ENCODE measurements at regions not wholly inside any gene's neighbourhood (a gene's known extent, or its start where the extent isn't known, plus 50 kb on each side); places are given as distances from the start of the nearest gene placed in this dataset.

DNA sequence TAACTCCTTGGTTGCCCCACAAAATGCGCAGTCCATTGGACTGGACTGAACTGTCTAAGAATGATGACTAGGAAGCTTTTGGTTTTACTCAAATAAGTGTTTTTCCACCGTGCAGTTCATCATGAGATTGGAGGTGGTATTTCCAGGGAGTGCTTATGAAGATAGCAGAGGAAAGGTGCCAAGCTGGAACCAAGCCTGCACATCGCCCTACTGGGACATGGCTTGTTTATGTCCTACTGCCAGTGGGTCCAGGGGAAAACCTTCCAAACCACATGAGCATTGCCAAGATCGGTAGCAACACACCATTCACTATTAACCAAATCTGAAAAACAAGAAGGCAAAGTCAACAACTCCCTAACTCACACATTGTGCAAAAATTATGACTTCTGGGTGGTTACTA lies 54.7 kb upstream of the DSCAM start:
- no peak for DNase-seq

DNA sequence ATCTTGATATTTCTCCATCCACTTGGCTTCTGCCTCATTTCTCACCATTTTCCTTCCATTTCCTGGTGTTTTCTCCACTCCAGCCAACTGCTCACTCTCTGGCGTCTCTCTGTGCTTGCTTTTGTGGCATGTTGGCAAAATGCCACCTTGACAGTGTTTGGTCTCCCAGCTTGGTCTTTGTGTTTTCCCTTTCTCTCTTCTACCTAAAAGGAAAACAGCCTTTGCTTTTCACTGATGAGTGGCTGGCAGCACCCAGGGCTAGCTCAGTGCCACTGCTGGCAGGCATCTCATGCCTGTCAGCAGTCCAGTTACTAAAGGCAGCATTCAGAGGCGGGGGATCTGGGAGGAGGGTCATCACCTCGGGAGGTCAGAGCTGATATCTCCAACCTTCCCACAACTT lies 55.3 kb upstream of the DSCAM start:
- DNase-seq = no peak

DNA sequence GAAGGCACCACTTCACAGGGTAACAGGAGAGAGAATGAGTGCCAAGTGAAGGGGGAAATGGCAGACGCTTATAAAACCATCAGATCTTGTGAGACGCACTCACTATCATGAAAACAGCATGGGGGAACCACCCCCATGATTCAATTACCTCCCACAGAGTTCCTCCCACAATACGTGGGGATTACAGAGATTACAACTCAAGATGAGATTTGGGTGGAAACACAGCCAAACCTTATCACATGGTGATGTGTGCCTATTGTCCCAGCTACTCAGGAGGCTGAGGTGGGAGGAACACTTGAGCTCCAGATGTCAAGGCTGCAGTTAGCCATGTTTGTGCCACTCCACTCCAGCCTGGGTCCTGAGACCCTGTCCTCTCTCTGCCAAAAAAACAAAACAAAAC lies 56.0 kb upstream of the DSCAM start:
- DNase-seq = no peak

DNA sequence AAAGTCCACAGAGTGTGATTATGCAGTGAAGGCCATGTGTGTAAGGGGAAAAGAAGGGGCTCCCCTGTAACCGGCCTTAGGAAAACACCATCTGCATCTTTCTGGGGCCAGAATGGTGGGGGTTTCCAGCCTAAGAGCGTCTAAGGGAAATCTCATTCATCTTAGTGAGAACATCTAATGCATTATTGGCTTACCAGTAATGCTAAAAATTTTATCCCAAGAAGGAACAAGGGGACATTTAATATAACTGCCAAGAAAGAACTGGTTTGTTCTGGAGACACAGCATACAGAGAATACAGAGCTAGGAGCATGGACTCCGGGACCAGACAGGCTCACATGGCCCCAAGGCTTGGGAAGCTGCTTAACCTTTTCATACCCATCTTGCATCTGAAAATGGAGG lies 58.3 kb upstream of the DSCAM start:
- DNase-seq = no peak

DNA sequence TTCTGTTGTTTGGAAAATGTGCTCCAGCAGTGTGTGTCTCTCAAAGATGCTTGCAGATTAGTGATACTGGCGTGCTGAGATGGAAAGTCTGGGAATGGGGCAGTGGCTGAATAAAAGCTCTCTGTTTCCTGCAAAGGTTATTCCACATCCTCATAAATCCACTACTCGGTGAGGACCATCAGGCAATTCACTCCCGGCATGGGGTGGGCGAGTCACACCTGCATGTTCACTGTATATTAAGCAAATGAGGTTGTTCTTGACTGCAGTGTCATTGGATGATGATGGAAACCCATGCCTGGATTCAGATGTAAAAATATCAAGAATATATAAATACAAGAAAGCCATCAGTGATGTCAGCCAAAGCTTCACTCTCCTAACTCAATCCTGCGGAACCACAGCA lies 65.4 kb upstream of the DSCAM start:
- no peak for DNase-seq

DNA sequence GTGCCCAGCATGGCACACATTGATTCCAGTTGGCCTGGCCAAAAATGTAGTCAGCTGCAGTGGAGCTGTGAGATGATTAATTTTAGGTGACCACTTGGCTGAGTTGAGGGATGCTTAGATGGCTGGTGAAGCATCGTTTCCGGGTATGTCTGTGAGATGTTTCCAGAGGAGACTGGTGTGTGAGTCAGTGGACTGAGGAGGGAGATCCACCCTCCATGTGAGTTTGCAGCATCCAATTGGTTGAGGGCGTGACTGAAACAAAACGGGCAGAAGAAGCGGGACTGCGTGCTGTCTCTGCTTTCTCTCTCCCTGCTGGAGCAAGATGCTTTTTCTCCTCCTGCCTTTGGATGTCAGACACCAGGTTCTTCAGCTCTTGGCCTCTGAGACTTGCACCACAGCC lies 68.2 kb upstream of the DSCAM start:
- no peak for DNase-seq

DNA sequence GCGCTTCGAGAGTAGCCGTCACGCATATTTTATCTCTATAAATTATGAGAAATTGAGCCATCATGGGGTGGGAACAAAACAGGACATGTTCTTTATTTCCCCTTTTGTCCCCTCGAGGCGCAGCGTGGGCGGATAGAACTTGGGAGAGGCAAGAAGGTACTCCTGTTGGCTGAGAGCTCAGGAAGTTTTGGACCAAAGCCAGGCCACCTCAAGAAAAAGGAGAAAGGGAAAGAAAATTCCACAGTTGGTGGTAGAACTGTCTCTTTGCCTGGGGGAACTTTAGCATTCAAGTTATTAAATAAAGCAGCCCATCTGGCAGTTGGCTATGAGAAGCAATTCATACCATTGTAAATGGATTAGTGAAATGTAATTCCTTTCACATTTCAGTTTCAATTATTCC lies 76.4 kb upstream of the DSCAM start:
- no peak for DNase-seq

DNA sequence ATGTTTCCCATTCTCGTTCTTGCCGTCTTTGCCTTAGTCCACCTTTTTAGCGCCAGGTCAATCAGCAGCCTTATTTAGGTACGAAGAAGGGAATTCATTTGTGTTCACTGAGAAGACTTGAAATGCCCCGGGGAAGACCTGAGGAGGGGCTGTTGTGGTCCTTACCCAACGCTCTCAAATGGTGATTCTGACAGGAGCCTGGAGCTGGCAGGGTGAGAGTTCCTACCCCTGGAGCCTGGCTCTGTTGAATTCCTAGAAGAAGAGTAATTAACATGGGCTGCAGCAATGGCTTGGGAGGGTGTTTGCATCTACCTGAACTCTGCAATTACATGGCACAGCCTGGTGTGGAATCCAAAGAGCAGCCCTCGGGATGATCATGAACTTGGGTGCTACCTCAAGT lies 76.9 kb upstream of the DSCAM start:
- DNase-seq = no peak

DNA sequence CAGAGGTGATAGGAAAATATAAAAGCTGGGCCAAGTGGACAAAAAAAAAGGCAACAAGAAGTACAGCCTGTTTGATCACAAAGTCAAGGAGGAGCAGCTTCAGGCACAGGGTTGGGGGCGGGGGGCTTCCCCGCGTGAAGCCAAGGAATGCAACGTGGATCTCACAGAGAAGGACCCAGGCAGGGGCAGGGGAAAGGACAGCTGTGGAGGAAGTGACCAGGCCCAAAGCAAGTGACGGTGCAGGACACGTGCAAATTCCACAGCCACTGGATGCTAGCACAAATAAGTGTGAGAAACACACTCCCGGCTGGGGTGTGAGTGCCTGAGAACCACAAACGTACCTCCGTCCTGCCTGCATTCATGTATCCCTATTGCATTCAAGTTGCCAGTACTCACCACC lies 77.7 kb upstream of the DSCAM start:
- no peak for DNase-seq

DNA sequence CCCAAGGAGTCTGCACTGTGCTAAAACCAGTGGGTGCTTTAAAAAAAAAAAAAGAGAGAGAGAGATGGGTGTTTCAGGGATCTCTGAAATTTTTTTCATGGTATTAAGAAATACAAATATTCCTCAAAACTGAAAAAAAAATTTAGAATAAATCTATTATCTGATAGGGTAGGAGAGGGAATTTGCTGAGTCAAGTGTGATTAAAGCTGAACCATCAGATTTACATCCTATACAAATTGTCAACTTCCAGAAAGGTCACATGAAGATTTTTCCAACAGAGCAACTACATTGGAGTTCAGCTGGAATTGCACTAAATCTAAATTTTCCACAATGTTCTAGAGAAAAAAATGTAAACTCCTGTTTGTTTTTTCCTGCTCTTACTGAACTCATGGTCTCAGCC lies 79.3 kb upstream of the DSCAM start:
- no peak for DNase-seq

DNA sequence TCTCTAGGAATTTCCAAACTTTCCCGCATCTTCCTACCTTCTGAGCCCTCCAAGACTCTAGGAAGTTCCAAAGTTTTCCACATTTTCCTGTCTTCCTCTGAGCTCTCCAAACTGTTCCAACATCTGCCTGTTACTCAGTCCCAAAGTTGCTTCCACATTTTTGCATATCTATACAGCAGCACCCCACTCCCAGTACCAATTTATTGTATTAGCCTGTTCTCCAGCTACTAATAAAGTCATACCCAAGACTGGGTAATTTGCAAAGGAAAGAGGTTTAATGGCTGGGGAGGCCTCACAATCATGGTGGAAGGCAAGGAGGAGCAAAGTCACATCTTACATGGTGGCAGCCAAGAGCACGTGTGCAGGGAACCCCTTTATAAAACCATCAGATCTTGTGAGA lies 82.9 kb upstream of the DSCAM start:
- DNase-seq = no peak

DNA sequence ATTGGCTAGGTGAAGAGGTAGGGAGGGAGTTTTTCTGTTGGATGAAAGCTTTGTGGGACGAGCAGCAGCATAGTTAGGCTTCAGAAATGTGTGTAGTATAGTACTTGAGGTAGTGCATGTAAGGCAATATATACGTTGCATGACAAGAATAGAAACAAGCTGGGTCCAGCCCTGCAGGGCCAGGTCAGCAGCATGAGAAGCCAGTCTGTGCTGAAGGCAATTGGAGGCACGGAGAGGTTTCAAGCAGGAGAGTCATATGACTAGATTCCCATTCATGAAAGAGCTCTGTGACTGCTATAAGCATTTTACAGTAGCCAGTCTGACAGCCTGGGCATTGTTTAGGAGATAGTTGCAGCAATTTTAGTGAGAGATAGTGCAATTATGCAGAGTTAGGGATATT lies 84.2 kb upstream of the DSCAM start:
- no peak for DNase-seq

DNA sequence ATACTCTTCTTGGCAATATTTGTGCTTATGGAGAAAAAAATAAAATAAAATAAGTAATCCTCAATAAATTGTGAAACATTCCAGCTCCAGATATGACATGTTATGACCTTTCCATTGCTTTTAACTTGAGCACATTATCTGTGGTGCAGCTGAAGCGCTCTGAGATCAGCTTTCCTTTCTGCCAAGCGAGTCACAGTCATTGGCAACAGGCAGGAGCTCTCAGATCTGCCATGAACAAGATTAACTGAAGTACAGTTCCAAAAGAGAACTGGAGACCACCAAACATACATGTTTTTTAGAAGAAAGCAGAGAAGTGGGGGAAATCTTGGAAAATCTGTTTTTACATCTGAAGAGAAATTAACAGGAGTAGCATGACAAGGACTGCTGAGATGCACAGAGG lies 89.2 kb upstream of the DSCAM start:
- DNase-seq = no peak

DNA sequence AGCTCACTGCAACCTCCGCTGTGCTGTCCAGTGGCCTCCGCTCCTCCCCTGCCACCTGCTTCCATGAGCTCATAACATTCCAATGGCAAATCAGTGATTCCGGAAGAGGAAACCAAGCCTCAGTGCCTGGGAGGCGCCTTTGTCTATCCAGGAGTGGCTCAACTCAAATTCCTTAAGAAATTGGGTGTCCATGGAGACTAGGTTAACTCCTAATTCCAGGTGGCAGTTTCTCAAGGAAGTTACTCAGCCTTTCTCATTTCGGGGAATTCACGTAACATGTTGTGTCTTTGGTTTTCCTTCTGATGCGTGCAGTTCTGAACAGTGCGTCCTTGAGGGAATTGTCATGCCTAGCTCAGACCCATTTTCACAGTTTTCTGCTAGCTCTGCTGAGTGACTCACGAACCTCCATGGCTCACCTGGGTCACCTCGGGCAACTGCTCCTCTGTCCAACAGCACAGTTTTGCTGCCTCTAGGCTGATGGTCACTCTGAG lies 89.9 kb upstream of the DSCAM start:
- DNase-seq = no peak

DNA sequence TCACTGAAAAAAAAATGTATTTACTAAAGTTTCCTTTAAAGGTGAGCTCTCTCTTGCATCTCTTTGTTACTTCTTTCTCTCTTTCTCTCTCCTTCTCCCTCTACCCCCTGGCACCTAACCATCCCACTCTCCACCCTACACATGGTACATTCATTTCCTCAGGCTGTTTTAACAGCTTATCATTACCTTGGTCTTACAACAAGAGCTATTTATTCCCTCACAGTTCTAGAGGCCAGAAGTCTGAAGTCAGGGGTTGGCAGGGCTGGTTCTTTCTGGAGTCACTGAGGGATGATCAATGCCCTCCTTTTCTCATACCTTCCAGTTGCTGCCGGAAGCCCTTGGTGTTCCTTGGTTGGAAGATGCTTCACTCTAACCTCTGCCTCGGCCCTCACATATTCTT lies 91.1 kb upstream of the DSCAM start:
- DNase-seq = no peak

DNA sequence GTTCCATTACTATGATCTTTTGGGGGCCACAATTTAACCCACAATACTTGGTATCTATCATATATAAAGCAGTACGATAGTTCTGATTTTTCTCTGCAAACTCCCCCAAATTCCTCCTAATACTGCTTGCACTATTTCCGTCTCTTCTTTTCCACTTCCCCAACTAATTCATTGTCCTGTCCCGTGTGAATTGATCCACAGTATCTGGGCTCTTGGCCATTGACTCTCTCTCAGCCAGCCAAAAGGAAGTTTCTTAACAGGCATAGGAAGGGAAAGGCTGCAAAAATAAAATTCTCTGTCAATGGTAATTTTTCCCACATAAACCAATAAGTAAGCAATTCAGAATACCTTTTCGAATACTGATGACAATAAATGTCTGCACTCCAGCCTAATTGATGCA lies 91.7 kb upstream of the DSCAM start:
- no peak for DNase-seq

DNA sequence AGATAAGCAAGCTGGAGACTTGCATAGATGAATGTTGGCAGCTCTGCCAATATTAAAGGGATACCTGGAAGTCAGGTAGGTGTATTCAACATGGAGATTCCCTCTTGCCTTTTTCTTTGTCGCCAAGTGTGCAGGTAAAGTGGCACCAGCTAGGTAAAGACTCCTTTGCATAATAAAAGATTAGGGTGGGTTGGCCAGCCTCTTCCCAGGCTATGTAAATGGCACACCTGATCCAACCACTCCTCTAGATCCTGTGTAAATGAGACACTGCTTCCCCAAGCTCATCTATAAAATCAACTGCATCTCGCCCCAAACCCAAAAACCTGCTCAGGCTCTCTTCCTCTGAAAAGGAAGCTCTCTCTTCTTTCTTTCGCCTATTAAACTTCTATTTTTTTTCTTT lies 100.8 kb upstream of the DSCAM start:
- no peak for DNase-seq

DNA sequence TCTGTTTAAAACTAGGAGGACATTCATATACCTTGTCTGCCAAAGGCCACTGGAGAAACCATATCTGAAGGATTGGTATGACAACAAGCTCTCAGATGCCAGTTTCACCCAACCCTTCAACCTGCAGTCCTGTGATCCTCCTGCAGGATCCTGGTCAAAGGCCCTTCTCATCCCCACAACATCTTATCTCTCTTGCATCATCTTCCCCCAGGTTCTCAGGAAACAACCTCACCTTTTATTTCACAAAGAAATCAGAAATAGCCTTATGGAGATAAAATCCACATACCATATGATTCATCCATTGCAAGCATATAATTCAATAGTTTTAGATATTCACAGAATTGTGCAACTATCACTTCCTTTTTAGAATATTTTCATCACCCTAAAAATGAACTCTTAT lies 104.0 kb upstream of the DSCAM start:
- no peak for DNase-seq

DNA sequence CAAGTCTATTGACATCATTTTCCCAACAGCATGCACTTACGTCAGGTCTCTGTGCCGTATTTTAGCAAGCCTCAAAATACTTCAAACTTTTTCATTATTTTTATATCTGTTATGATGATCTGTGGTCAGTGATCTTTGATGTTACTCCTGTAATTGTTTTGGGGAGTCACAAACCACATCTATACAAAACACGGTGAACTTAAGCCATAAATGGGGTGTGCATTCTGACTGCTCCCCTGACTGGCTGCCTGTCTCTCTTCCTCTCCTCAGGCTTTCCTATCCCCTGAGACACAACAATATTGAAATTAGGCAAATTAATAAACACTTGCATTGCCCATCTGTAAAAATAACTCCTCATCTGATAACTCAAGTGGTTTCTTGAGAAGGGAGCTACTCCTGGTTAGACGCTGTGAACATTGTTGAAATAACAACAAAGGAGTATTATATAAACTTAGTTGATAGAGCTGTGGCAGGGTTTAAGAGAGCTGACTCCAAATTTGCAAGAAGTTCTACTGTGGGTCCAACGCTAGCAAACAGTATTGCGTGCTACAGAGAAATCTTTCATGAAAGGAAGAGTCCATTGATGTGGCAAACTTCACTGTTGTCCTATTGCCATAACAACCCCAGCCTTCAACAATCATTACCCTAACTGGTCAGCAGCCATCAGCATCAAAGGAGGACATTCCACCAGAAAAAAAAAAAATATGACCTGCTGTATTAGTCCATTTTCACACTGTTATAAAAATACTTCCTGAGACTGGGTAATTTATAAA lies 105.8 kb upstream of the DSCAM start:
- DNase-seq = no peak

DNA sequence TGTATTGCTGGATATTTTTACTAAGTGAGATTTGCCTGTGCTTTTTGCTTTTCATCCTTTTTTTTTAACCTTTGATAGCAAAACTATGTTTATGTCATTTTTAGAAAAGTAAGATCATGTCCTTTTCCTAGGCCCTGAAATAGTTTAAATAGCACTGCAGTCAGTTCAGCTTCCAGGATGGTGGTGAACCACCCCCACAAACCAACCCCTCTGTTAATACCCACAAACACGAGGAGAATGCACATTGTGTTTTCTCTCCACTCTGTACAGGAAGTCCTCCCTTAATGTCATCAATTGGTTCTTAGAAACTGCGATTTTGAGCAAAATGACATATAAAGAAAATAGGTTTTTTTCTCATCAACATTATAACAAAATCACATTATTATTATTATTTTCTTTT lies 117.7 kb upstream of the DSCAM start:
- DNase-seq = no peak

DNA sequence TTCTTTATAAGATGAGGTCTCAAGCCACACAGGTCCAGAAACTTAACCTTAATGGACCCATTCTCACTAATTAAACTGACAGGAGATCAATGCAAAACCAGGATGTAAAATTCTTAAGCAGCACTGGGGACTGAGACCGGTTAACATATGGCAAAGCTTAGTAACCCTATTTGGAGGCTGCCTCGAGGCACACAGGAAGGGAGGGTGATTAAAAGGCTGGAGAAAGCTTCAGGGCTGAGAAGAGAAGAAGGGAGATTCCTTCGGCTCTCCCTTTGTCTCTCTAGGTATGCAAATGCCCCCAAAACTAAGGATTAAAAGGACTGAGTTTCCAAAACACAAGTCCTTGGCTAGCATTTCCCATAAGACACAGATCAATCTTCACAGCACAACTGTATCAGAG lies 120.8 kb upstream of the DSCAM start:
- DNase-seq = no peak

DNA sequence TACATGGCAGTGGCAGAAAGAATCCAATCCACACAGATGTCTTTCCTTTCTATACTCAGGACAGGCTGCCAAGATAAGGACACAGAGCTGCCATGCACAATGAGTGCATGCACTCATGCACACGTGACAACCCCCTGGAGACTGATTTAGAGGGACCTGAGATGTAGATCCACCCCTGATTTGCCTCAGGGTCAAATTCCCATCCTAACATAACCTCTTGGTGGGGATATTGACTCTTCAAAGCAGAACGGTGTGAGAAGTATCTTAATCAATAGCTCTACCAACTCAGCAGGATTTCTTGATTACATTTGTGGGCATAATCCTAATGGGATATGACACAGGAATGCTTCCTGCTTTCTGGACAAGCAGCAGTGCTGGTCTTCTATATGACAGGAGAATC lies 125.2 kb upstream of the DSCAM start:
- DNase-seq = no peak

DNA sequence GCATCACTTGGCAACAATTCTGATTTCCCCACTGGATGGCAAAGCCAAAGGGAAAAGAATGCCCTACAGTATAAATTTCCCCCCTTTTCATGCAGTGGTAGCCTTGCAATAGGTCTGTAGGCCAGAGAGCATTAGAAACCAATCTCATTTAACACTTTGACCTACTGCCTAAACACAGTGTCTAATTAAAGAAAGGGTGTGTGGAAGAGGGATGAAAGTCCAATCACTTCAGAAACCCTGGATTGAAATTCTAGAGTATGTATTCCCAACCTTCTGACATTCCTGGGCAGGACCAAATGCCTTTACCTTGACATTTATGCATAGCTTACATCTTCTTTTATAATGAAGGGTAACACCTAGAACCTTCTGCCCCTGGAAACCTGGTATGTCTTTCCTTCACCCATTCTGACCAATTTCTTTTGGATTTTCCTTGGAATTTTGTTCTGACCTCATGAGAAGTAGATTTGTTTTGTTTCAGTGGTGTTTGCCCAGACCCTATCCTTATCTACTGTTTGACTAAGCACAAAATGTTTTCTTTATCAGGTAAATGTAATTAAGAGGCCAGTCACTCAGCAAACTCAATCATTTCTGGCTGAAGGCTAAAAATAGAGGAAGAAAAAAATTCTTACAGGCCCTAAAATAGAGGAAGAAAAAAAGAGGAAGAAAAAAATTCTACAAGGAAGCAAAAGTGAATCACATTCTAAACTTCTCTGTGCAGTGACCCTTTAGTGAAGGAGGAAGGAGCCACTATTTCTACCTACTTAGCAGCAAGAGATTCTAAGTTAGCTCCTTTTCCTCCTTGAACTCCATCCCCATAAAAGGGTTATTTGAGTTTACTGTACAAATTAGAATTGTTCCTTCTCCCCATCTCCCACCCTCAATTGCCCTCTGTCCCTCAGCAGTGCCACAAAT lies 129.5 kb upstream of the DSCAM start:
- DNase-seq = no peak

DNA sequence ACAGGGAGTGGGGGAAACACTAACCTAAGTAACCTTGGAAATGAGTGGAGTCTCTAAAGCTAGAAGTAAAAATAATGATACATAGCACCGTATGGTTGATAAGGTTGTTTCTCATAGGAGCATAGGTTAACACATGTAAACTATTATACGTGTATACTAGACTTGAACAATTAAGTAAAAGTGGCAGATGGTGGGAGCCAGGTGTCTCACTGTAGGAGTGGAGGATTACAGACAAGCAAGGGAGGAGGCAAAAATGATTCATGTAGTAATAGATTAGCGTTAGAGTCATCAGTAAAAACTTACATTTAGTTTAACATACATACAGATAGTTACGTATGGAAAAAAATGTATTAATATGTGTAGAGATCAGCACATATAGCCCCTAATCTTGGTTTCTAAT lies 138.4 kb upstream of the DSCAM start:
- DNase-seq = no peak

Data from stimulated activated CD4-positive, alpha-beta T cell treated with anti-CD3 and anti-CD28 coated beads, Interleukin-4, amount 100 ng/mL, for 24 hours (primary cell).